WTC11 (cell line): ENCODE measurements at regions not wholly inside any gene's neighbourhood (a gene's known extent, or its start where the extent isn't known, plus 50 kb on each side); places are given as distances from the start of the nearest gene placed in this dataset.

Experiments
- ATAC-seq: fragments of 200-7000 bp; cut with Tn5 transposase; 2 replicates; pipeline ENCODE4 v1.10.0; 2021; ENCODE audit warnings: mild to moderate bottlenecking, moderate library complexity
- CTCF ChIA-PET: fragments of 300-600 bp; sonication (Branson Sonifier 250); formaldehyde crosslinking; loops from one replicate; lab custom pipeline; 2021; ENCODE audit warnings: antibody characterized with exemption; lab: Charles Lee
- POLR2A ChIA-PET: fragments of 350-600 bp; sonication (Branson Sonifier 250); formaldehyde crosslinking; loops from one replicate; lab custom pipeline; 2021; ENCODE audit warnings: antibody characterized with exemption; lab: Charles Lee
- DNase-seq: peaks from one replicate; pipeline ENCODE4 v3.0.0; 2021; ENCODE audit warnings: low spot score
- H3K27ac Mint-ChIP-seq: 2 replicates; pipeline ENCODE4 v1.8.0; 2021; ENCODE audit warnings: mixed read lengths
- H3K27me3 Mint-ChIP-seq: 2 replicates; pipeline ENCODE4 v1.8.0; 2021; ENCODE audit warnings: low read depth, mild to moderate bottlenecking, moderate library complexity, mixed read lengths
- H3K36me3 Mint-ChIP-seq: 2 replicates; pipeline ENCODE4 v1.8.0; 2021; ENCODE audit warnings: mixed read lengths
- H3K4me1 Mint-ChIP-seq: 2 replicates; pipeline ENCODE4 v1.8.0; 2022; ENCODE audit warnings: mixed read lengths
- H3K4me3 Mint-ChIP-seq: 2 replicates; pipeline ENCODE4 v1.8.0; 2021; ENCODE audit warnings: mild to moderate bottlenecking, moderate library complexity, mixed read lengths
- H3K9me3 Mint-ChIP-seq: 2 replicates; pipeline ENCODE4 v1.8.0; 2021; ENCODE audit warnings: mixed read lengths
- ATF3 ChIP-seq: sonication (generic); formaldehyde crosslinking; conservative IDR thresholded peaks from 2 replicates; pipeline ENCODE4 v1.8.1; 2022; ENCODE audit warnings: mild to moderate bottlenecking, missing genetic modification reagents
- CREM ChIP-seq: sonication (generic); formaldehyde crosslinking; IDR thresholded peaks from 2 replicates; pipeline ENCODE4 v1.8.1; 2022; ENCODE audit warnings: mild to moderate bottlenecking, missing genetic modification reagents, moderate library complexity
- ELF4 ChIP-seq: sonication (generic); formaldehyde crosslinking; IDR thresholded peaks from 2 replicates; pipeline ENCODE4 v1.8.1; 2022; ENCODE audit warnings: low read depth, mild to moderate bottlenecking, moderate library complexity, missing genetic modification reagents
- EMX1 ChIP-seq: fragments of 250-450 bp; sonication (Bioruptor Pico); IDR thresholded peaks from 2 replicates; pipeline ENCODE4 v1.8.0; 2021; ENCODE audit warnings: mild to moderate bottlenecking
- ERG ChIP-seq: fragments of 250-450 bp; sonication (Bioruptor Pico); IDR thresholded peaks from 2 replicates; pipeline ENCODE4 v1.8.0; 2021; ENCODE audit warnings: mild to moderate bottlenecking
- ESRRA ChIP-seq: sonication (generic); formaldehyde crosslinking; IDR thresholded peaks from 2 replicates; pipeline ENCODE4 v1.8.1; 2022; ENCODE audit warnings: mild to moderate bottlenecking, missing genetic modification reagents, borderline replicate concordance
- HMGXB4 ChIP-seq: sonication (generic); formaldehyde crosslinking; IDR thresholded peaks from 2 replicates; pipeline ENCODE4 v1.8.1; 2023; ENCODE audit warnings: mild to moderate bottlenecking, moderate library complexity, missing genetic modification reagents
- JUN ChIP-seq: sonication (generic); formaldehyde crosslinking; IDR thresholded peaks from 2 replicates; pipeline ENCODE4 v1.8.0; 2023; ENCODE audit warnings: mild to moderate bottlenecking, missing genetic modification reagents
- SP1 ChIP-seq: sonication (generic); formaldehyde crosslinking; conservative IDR thresholded peaks from 2 replicates; pipeline ENCODE4 v1.8.1; 2022; ENCODE audit warnings: missing genetic modification reagents
- TEAD4 ChIP-seq: sonication (generic); formaldehyde crosslinking; IDR thresholded peaks from 2 replicates; pipeline ENCODE4 v1.8.0; 2022; ENCODE audit warnings: mild to moderate bottlenecking, missing genetic modification reagents
- USF1 ChIP-seq: sonication (generic); formaldehyde crosslinking; IDR thresholded peaks from 2 replicates; pipeline ENCODE4 v1.8.0; 2022; ENCODE audit warnings: mild to moderate bottlenecking, missing genetic modification reagents
- ZNF423 ChIP-seq: fragments of 250-450 bp; sonication (Bioruptor Pico); IDR thresholded peaks from 2 replicates; pipeline ENCODE4 v2.1.2; 2022; ENCODE audit warnings: mild to moderate bottlenecking, moderate library complexity

GRCh38 chr20:57002066-57002570, 264.3 kb downstream of the BMP7 start (continued):
- TF ChIP-seq CREM (CRISPR knock-in tag) (no peak), EMX1 (CRISPR knock-in tag) (no peak), TEAD4 (CRISPR knock-in tag) (no peak), ELF4 (CRISPR knock-in tag) (no peak), ATF3 (no peak)

GRCh38 chr20:57003012-57003411, 263.4 kb downstream of the BMP7 start:
- 0 out of 2 replicates have a peak, but pooled peaks have one; percentile 22 for ATAC-seq
- ChIA-PET CTCF (interaction anchor here (0.6 to 2.9 kb wide), 6 partner anchors 18 to 199 kb away, joined by 3 to 17 read pairs (median 4); no protein-coding TSS in a partner anchor), POLR2A (no interaction called here)
- no peak overlapping the region for H3K27ac Mint-ChIP-seq
- peaks cover 6% of the 10 kb centered on the region for H3K27me3 Mint-ChIP-seq
- DNase-seq: no peak
- H3K4me3 Mint-ChIP-seq: no peak overlapping the region
- TF ChIP-seq ZNF423 (CRISPR knock-in tag): peak; percentile 90
- TF ChIP-seq ESRRA: no peak
- H3K4me1 Mint-ChIP-seq: peaks cover 6% of the 10 kb centered on the region
- peaks cover 13% of the 10 kb centered on the region; the same call in 1 of the 2 replicates for H3K36me3 Mint-ChIP-seq
- H3K9me3 Mint-ChIP-seq: peaks cover 15% of the 10 kb centered on the region

GRCh38 chr20:57004416-57004815, 262.0 kb downstream of the BMP7 start:
- H3K9me3 Mint-ChIP-seq: peaks cover 1% of the 10 kb centered on the region; the same call in 1 of the 2 replicates
- CTCF ChIA-PET: interaction anchor here (1.3 to 2.9 kb wide), 2 partner anchors 9 to 17 kb away, joined by 4 to 17 read pairs; no protein-coding TSS in a partner anchor

GRCh38 chr20:57004951-57005933, 261.2 kb downstream of the BMP7 start:
- no peak for TF ChIP-seq JUN (CRISPR knock-in tag)
- TF ChIP-seq HMGXB4 (CRISPR knock-in tag): no peak
- TF ChIP-seq, all 79 proteins: peak for 0
- no peak for DNase-seq
- ChIA-PET CTCF (interaction anchor here (1.0 to 1.8 kb wide), 5 partner anchors 9 to 455 kb away, joined by 3 to 5 read pairs (median 4); no protein-coding TSS in a partner anchor), POLR2A (no interaction called here)
- H3K27ac Mint-ChIP-seq: no peak overlapping the region
- no peak for ATAC-seq
- no peaks in the 10 kb centered on the region for H3K9me3 Mint-ChIP-seq
- no peaks in the 10 kb centered on the region for H3K36me3 Mint-ChIP-seq
- no peak overlapping the region for H3K4me3 Mint-ChIP-seq
- peaks cover 6% of the 10 kb centered on the region for H3K4me1 Mint-ChIP-seq
- H3K27me3 Mint-ChIP-seq: no peaks in the 10 kb centered on the region

More at GRCh38 chr20:57004416-57004815, 262.0 kb downstream of the BMP7 start:
- ATAC-seq: no peak
- H3K27ac Mint-ChIP-seq: no peak overlapping the region
- POLR2A ChIA-PET: no interaction called here
- H3K27me3 Mint-ChIP-seq: no peaks in the 10 kb centered on the region
- no peak overlapping the region for H3K4me3 Mint-ChIP-seq
- TF ChIP-seq SP1 (CRISPR knock-in tag) (no peak), USF1 (no peak), ERG (no peak)
- DNase-seq: no peak
- H3K36me3 Mint-ChIP-seq: 0 out of 2 replicates have a peak, but pooled peaks cover under 1% of the 10 kb centered on the region
- peaks cover 6% of the 10 kb centered on the region for H3K4me1 Mint-ChIP-seq
